ENCODE measurements at regions not wholly inside any gene's neighbourhood (a gene's known extent, or its start where the extent isn't known, plus 50 kb on each side); places are given as distances from the start of the nearest gene placed in this dataset.

DNA sequence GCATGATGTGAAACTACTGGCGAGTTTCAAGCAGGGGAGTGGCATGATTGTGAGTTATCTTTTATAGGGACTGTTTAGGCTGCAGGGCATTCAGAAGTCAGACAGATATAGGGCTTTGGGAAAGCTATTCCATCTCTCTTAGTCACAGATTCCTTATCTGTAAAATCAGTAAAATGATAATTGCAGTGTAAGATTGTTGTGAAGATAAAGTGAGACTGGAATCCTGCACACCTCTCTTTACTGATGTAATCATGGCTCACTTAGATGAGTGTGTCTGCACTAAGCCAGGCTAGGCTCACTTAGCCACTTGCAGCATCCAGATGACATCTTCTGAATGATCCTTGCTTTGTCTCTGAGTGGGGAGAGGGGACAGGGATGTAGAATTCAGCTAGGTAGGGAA lies 81.8 kb upstream of the MAMDC2 start (continued):
- TF ChIP-seq, protein P1, sequence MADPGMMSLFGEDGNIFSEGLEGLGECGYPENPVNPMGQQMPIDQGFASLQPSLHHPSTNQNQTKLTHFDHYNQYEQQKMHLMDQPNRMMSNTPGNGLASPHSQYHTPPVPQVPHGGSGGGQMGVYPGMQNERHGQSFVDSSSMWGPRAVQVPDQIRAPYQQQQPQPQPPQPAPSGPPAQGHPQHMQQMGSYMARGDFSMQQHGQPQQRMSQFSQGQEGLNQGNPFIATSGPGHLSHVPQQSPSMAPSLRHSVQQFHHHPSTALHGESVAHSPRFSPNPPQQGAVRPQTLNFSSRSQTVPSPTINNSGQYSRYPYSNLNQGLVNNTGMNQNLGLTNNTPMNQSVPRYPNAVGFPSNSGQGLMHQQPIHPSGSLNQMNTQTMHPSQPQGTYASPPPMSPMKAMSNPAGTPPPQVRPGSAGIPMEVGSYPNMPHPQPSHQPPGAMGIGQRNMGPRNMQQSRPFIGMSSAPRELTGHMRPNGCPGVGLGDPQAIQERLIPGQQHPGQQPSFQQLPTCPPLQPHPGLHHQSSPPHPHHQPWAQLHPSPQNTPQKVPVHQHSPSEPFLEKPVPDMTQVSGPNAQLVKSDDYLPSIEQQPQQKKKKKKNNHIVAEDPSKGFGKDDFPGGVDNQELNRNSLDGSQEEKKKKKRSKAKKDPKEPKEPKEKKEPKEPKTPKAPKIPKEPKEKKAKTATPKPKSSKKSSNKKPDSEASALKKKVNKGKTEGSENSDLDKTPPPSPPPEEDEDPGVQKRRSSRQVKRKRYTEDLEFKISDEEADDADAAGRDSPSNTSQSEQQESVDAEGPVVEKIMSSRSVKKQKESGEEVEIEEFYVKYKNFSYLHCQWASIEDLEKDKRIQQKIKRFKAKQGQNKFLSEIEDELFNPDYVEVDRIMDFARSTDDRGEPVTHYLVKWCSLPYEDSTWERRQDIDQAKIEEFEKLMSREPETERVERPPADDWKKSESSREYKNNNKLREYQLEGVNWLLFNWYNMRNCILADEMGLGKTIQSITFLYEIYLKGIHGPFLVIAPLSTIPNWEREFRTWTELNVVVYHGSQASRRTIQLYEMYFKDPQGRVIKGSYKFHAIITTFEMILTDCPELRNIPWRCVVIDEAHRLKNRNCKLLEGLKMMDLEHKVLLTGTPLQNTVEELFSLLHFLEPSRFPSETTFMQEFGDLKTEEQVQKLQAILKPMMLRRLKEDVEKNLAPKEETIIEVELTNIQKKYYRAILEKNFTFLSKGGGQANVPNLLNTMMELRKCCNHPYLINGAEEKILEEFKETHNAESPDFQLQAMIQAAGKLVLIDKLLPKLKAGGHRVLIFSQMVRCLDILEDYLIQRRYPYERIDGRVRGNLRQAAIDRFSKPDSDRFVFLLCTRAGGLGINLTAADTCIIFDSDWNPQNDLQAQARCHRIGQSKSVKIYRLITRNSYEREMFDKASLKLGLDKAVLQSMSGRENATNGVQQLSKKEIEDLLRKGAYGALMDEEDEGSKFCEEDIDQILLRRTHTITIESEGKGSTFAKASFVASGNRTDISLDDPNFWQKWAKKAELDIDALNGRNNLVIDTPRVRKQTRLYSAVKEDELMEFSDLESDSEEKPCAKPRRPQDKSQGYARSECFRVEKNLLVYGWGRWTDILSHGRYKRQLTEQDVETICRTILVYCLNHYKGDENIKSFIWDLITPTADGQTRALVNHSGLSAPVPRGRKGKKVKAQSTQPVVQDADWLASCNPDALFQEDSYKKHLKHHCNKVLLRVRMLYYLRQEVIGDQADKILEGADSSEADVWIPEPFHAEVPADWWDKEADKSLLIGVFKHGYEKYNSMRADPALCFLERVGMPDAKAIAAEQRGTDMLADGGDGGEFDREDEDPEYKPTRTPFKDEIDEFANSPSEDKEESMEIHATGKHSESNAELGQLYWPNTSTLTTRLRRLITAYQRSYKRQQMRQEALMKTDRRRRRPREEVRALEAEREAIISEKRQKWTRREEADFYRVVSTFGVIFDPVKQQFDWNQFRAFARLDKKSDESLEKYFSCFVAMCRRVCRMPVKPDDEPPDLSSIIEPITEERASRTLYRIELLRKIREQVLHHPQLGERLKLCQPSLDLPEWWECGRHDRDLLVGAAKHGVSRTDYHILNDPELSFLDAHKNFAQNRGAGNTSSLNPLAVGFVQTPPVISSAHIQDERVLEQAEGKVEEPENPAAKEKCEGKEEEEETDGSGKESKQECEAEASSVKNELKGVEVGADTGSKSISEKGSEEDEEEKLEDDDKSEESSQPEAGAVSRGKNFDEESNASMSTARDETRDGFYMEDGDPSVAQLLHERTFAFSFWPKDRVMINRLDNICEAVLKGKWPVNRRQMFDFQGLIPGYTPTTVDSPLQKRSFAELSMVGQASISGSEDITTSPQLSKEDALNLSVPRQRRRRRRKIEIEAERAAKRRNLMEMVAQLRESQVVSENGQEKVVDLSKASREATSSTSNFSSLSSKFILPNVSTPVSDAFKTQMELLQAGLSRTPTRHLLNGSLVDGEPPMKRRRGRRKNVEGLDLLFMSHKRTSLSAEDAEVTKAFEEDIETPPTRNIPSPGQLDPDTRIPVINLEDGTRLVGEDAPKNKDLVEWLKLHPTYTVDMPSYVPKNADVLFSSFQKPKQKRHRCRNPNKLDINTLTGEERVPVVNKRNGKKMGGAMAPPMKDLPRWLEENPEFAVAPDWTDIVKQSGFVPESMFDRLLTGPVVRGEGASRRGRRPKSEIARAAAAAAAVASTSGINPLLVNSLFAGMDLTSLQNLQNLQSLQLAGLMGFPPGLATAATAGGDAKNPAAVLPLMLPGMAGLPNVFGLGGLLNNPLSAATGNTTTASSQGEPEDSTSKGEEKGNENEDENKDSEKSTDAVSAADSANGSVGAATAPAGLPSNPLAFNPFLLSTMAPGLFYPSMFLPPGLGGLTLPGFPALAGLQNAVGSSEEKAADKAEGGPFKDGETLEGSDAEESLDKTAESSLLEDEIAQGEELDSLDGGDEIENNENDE (IDR thresholded peaks at IDR 0.05; ENCODE audit: insufficient replicate concordance, low read length) = no peak
- TF ChIP-seq MAFK (IDR thresholded peaks at IDR 0.05; ENCODE audit: low read depth, low read length) = no peak
- TF ChIP-seq SP1 (IDR thresholded peaks at IDR 0.05; ENCODE audit: low read depth, low read length) = no peak
- TF ChIP-seq EP300 (IDR thresholded peaks at IDR 0.05; ENCODE audit: borderline replicate concordance in 1 of 2, low read depth in 2 of 2, low read length in 2 of 2) = no peak
- TF ChIP-seq CEBPB (IDR thresholded peaks at IDR 0.05; ENCODE audit: low read depth, low read length) = no peak
- TF ChIP-seq, protein P2, sequence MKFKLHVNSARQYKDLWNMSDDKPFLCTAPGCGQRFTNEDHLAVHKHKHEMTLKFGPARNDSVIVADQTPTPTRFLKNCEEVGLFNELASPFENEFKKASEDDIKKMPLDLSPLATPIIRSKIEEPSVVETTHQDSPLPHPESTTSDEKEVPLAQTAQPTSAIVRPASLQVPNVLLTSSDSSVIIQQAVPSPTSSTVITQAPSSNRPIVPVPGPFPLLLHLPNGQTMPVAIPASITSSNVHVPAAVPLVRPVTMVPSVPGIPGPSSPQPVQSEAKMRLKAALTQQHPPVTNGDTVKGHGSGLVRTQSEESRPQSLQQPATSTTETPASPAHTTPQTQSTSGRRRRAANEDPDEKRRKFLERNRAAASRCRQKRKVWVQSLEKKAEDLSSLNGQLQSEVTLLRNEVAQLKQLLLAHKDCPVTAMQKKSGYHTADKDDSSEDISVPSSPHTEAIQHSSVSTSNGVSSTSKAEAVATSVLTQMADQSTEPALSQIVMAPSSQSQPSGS (IDR thresholded peaks at IDR 0.05; ENCODE audit: low read length) = no peak
- no peak for TF ChIP-seq GTF2F1 (IDR thresholded peaks at IDR 0.05; ENCODE audit: borderline replicate concordance, low read depth, low read length)
- TF ChIP-seq ASH2L (IDR thresholded peaks at IDR 0.05; ENCODE audit: low read length) = no peak
- no peak for TF ChIP-seq HDAC2 (IDR thresholded peaks at IDR 0.05; ENCODE audit: borderline replicate concordance in 1 of 2, low read depth in 2 of 2, low read length in 2 of 2)
- no peak for TF ChIP-seq SUZ12 (IDR thresholded peaks at IDR 0.05; ENCODE audit: low read length)

Measured in H1 (cell line).